A673 (cell line): ENCODE measurements at regions not wholly inside any gene's neighbourhood (a gene's known extent, or its start where the extent isn't known, plus 50 kb on each side); places are given as distances from the start of the nearest gene placed in this dataset.

Experiments used
- EZH2 ChIP-seq: fragments of 200-600 bp; sonication (generic); IDR thresholded peaks from 2 replicates; pipeline ENCODE4 v1.6.1; 2017; ENCODE audit warnings: borderline replicate concordance, low read depth, mild to moderate bottlenecking, mixed read lengths, antibody characterized with exemption, low read length; ENCODE audit not compliant: poor library complexity, severe bottlenecking
- TF ChIP-seq, protein P1 (sequence below): fragments of 300-800, 200-600 bp; sonication (generic); conservative IDR thresholded peaks from 2 replicates; pipeline ENCODE4 v1.5.1; 2017; ENCODE audit warnings: low read depth, mild to moderate bottlenecking, antibody characterized with exemption, low read length, moderate library complexity, mixed read lengths

GRCh38 chr2:219916726-219917440 lies 289.5 kb downstream of the SLC4A3 start:
- TF ChIP-seq, protein P1, sequence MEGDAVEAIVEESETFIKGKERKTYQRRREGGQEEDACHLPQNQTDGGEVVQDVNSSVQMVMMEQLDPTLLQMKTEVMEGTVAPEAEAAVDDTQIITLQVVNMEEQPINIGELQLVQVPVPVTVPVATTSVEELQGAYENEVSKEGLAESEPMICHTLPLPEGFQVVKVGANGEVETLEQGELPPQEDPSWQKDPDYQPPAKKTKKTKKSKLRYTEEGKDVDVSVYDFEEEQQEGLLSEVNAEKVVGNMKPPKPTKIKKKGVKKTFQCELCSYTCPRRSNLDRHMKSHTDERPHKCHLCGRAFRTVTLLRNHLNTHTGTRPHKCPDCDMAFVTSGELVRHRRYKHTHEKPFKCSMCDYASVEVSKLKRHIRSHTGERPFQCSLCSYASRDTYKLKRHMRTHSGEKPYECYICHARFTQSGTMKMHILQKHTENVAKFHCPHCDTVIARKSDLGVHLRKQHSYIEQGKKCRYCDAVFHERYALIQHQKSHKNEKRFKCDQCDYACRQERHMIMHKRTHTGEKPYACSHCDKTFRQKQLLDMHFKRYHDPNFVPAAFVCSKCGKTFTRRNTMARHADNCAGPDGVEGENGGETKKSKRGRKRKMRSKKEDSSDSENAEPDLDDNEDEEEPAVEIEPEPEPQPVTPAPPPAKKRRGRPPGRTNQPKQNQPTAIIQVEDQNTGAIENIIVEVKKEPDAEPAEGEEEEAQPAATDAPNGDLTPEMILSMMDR: no peak
- TF ChIP-seq EZH2: no peak
